Activated naive CD8-positive, alpha-beta T cell treated with anti-CD3 and anti-CD28 coated beads for 36 hours (primary cell): ENCODE measurements at regions not wholly inside any gene's neighbourhood (a gene's known extent, or its start where the extent isn't known, plus 50 kb on each side); places are given as distances from the start of the nearest gene placed in this dataset.

Experiments
- DNase-seq: peaks from one replicate; pipeline ENCODE4 v3.0.0; 2021
- H3K27ac Mint-ChIP-seq: one replicate; pipeline ENCODE4 v1.8.0; 2022; ENCODE audit warnings: mild to moderate bottlenecking, moderate library complexity, mixed read lengths
- H3K27me3 Mint-ChIP-seq: one replicate; pipeline ENCODE4 v1.8.0; 2022; ENCODE audit warnings: mild to moderate bottlenecking, mixed read lengths
- H3K36me3 Mint-ChIP-seq: one replicate; pipeline ENCODE4 v1.8.0; 2021; ENCODE audit warnings: mild to moderate bottlenecking, mixed read lengths
- H3K4me1 Mint-ChIP-seq: one replicate; pipeline ENCODE4 v1.8.0; 2021; ENCODE audit warnings: mixed read lengths
- H3K4me3 Mint-ChIP-seq: one replicate; pipeline ENCODE4 v1.8.0; 2022; ENCODE audit warnings: mild to moderate bottlenecking, moderate library complexity, mixed read lengths
- H3K9me3 Mint-ChIP-seq: one replicate; pipeline ENCODE4 v1.8.0; 2022; ENCODE audit warnings: mixed read lengths

DNA sequence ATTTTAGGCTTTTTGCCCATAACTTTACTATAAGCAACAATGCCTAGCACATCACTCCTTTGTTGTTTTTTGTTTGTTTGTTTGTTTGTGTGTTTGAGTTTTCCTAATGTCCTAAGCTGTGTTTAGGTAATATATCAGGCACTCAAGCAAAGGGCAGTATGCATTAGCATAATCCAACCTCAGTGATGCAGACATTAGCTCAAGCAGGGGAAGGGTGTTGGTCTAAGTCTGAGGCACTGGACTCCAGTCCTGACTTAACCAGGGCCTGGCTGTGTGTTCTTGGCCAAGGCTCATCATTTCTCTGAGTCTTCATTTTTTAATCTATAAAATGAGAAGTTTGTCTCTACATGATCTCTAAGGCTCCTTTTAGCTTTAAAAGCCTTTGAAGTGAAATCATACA is 65.9 kb upstream of the RFC3 start:
- Mint-ChIP-seq H3K4me3 (no peak overlapping the region), H3K27me3 (peaks cover 5% of the 10 kb centered on the region), H3K4me1 (peaks cover 5% of the 10 kb centered on the region), H3K9me3 (peaks cover 1% of the 10 kb centered on the region), H3K36me3 (no peaks in the 10 kb centered on the region), H3K27ac (no peak overlapping the region)
- no peak for DNase-seq

DNA sequence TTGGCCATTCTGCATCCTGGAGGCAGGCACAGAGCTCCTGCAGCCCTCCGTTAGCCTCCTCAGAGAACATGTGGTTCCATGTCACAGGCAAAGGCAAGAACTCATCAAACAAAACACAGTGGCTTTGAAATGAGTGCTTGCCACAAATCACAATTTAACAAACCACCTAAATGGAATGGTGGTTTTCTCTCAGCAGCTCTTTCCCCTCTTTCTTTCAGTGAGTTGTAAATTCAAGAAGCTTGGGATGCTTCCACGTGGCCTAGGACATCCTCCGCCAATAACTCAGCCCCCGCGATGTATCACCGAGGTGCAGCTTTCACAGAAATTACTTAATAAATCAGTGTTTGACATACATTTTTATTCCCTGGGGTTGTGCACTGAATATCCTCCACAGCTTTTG is 65.4 kb upstream of the RFC3 start:
- peaks cover 5% of the 10 kb centered on the region for H3K27me3 Mint-ChIP-seq
- no peak overlapping the region for H3K27ac Mint-ChIP-seq
- H3K36me3 Mint-ChIP-seq: no peaks in the 10 kb centered on the region
- no peak overlapping the region for H3K4me3 Mint-ChIP-seq
- DNase-seq: no peak
- H3K4me1 Mint-ChIP-seq: peaks cover 5% of the 10 kb centered on the region
- H3K9me3 Mint-ChIP-seq: peaks cover 1% of the 10 kb centered on the region

DNA sequence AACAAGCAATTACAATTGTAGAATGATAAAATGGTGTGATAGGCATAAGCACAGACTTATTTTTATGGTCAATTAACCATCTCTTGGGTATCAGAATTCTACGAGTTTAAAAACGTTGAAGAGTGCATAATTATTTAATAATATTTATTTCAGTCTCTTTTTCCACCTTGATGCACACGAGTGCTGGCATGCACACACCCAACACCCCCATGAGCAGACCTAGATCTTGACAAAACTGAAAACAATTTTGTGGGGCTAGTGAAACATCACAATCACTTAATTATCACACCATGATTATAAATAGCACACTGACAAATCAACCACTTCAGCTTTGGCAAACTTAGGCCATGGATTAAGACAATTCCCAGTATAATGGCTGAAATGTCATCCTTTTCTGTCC is 61.0 kb upstream of the RFC3 start:
- Mint-ChIP-seq H3K9me3 (no peaks in the 10 kb centered on the region), H3K27ac (no peak overlapping the region), H3K4me1 (peaks cover 5% of the 10 kb centered on the region), H3K36me3 (no peaks in the 10 kb centered on the region), H3K27me3 (peaks cover 9% of the 10 kb centered on the region), H3K4me3 (no peak overlapping the region)
- no peak for DNase-seq

DNA sequence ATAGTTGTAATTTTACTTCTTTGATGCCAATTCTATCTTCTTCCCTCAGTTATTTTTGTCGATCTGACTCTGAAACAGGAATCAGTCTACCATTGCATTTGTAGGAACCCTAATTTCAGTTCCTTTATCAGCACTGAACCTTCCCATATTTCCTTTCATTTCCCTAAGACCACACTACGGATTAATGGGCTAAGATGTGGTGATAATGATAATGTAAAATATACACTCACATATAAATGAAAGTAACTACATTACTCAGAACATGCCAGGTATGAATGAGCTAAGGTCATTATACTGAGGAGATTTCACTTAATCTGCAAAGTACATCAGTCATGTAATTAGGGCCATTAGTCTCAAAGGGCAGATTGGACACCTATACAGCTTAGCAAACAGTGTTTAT is 60.2 kb upstream of the RFC3 start:
- Mint-ChIP-seq H3K4me1 (peaks cover 1% of the 10 kb centered on the region), H3K27me3 (peaks cover 6% of the 10 kb centered on the region), H3K4me3 (no peak overlapping the region), H3K36me3 (no peaks in the 10 kb centered on the region), H3K27ac (no peak overlapping the region), H3K9me3 (no peaks in the 10 kb centered on the region)
- DNase-seq: no peak

DNA sequence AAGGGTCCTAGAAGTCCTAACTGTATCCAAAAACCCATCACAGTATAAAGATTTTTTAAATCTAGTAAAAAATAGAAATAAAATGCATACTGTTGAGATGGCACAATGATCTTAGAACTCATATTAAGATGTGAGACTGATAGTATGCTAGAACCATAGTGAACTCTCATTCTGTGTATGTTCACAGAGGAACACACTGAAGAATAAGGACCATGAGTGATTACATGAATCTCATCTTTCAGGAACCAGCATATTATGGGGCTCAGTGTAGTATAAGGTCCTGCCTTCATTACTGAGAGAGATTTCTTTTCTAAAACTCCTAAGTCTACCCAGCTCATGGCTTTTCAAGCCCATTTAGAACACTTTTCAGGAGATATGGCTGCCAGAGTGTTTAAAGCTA is 59.8 kb upstream of the RFC3 start:
- no peak for DNase-seq
- H3K9me3 Mint-ChIP-seq: no peaks in the 10 kb centered on the region
- H3K36me3 Mint-ChIP-seq: no peaks in the 10 kb centered on the region
- H3K27ac Mint-ChIP-seq: no peak overlapping the region
- H3K4me1 Mint-ChIP-seq: no peaks in the 10 kb centered on the region
- no peak overlapping the region for H3K4me3 Mint-ChIP-seq
- H3K27me3 Mint-ChIP-seq: peaks cover 4% of the 10 kb centered on the region

DNA sequence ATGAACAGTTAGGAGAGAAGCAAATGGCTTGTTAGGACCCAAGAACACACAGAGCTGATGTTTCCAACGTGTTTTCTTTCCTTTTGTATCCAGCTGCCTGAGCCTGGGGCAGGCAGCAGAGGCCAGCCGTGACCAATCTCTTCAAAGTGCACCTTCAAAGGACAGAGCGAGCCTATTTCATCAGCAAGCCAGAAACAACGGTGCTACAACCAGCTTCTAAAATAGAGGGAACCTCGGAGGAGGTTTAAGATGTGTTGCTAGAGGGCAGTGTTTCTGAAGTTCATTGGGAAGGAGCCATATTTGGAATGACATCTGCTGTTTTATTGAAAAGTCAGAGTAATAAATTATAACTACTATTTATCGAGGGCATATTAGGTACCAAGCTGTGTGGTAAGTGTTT is 56.2 kb upstream of the RFC3 start:
- no peak for DNase-seq
- Mint-ChIP-seq H3K4me1 (no peaks in the 10 kb centered on the region), H3K9me3 (no peaks in the 10 kb centered on the region), H3K27ac (no peak overlapping the region), H3K4me3 (no peak overlapping the region), H3K36me3 (no peaks in the 10 kb centered on the region), H3K27me3 (peaks cover 4% of the 10 kb centered on the region)

DNA sequence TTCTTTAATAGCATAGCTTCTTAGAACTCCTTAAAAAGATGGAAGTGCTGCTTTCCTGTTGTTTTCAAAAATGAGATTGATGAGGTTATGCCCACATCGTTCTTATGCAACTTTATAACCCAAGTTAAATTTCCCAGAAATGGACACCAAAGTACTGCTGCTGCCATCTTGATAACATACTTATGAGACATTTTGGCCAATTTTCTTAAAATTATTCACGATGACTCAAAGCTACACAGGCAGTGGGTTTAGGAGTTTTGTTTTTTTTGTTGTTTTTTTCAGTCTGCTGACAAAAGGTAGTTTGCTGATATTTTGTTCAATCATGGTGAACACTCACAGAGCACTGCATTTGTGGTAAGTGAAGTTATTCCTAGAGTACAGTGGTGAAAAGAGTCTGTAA is 54.9 kb upstream of the RFC3 start:
- no peak for DNase-seq
- Mint-ChIP-seq H3K27me3 (peaks cover 4% of the 10 kb centered on the region), H3K4me3 (no peak overlapping the region), H3K4me1 (no peaks in the 10 kb centered on the region), H3K36me3 (no peaks in the 10 kb centered on the region), H3K27ac (no peak overlapping the region), H3K9me3 (no peaks in the 10 kb centered on the region)

DNA sequence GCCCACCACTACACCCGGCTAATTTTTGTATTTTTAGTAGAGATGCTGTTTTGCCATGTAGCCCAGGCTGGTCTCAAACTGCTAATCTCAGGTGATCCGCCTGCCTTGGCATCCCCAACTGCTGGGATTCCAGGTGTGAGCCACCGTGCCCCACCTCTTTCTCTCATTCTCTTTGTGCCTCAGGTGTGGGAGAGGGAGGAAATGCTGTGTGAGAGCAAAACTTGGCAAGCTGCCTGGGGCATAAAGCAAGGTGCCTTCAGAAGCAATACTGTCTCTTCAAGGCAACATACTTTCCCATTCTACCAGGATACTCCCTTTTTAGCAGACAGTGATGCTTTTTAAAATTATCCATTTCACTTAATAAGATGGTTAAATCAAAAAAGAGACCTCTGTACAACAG is 53.2 kb upstream of the RFC3 start:
- Mint-ChIP-seq H3K4me1 (no peaks in the 10 kb centered on the region), H3K9me3 (no peaks in the 10 kb centered on the region), H3K36me3 (no peaks in the 10 kb centered on the region), H3K27me3 (no peaks in the 10 kb centered on the region), H3K27ac (no peak overlapping the region), H3K4me3 (no peak overlapping the region)
- no peak for DNase-seq

DNA sequence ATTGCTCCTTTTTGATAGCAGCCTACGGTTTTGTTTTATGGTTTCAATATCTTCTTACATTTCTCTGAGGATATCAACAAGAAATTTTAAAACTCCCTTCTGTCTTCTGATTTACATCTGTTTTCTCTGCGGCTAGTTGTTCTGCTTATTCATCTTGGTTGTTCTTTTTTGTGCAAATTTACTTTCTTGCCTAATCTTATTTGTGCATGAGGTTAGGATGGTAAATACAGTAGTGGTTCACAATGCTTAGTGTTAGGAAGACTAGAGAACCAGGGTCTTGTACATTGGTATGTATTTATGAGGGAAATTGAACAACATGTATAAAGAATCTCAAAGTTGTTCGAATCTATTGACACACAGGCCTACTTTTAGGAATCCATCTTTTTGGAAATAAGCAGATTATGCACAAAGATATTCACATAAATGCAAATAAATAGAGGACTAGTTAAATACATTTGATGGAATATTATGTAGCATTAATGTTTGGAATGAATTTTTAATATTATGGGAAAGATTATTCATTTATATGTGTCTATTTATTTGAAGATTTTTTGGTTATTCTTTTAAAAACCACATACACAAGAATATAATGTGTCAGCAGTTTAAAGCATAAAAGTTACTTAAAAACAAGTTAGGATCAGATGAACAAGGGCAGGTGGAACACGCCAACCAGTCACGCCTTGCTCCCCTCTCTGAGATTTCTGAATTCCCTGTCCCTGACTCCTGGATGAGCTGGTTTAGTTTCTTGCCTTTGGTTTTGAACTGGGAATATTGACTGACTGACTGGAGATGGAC is 51.4 kb upstream of the RFC3 start:
- H3K27ac Mint-ChIP-seq: no peak overlapping the region
- no peaks in the 10 kb centered on the region for H3K9me3 Mint-ChIP-seq
- no peaks in the 10 kb centered on the region for H3K36me3 Mint-ChIP-seq
- no peaks in the 10 kb centered on the region for H3K4me1 Mint-ChIP-seq
- DNase-seq: no peak
- no peak overlapping the region for H3K4me3 Mint-ChIP-seq
- H3K27me3 Mint-ChIP-seq: no peaks in the 10 kb centered on the region

DNA sequence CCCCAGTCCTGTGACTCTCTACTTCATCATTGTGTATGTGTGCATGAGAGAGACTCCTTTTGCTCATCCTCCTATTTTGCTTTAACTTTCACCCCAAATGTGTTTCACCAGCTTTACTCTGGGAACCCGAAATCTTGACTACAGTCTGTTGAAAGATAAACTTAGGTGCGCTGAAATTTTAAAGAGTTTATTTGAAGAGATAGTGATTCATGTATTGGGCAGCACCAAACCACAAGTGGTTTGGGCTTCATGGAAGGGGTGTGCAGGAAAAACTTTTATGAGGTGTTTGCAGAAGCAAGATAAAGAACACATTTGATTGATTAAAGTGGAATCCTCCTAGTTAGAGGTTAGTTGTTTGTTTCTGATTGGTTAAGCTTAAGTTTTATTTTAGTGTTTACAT is 50.8 kb upstream of the RFC3 start:
- Mint-ChIP-seq H3K27ac (no peak overlapping the region), H3K4me1 (no peaks in the 10 kb centered on the region), H3K4me3 (no peak overlapping the region), H3K9me3 (no peaks in the 10 kb centered on the region), H3K36me3 (no peaks in the 10 kb centered on the region), H3K27me3 (no peaks in the 10 kb centered on the region)
- no peak for DNase-seq
